BE2C (cell line): ENCODE measurements at regions not wholly inside any gene's neighbourhood (a gene's known extent, or its start where the extent isn't known, plus 50 kb on each side); places are given as distances from the start of the nearest gene placed in this dataset.

Experiments
- DNase-seq: peaks from one replicate; pipeline ENCODE4 v3.0.0-alpha.2; 2020
- H3K27me3 ChIP-seq: fragments of 250-450 bp; sonication (Bioruptor Pico); 2 replicates; pipeline ENCODE4 v1.5.1; 2020; ENCODE audit warnings: mild to moderate bottlenecking
- H3K36me3 ChIP-seq: fragments of 250-450 bp; sonication (Bioruptor Pico); 2 replicates; pipeline ENCODE4 v1.5.1; 2020; ENCODE audit warnings: mild to moderate bottlenecking
- H3K4me1 ChIP-seq: fragments of 250-450 bp; sonication (Bioruptor Pico); 2 replicates; pipeline ENCODE4 v1.5.1; 2020
- H3K4me3 ChIP-seq: 2 replicates; pipeline ENCODE4 v1.5.1; 2011; ENCODE audit warnings: low read depth, low read length
- H3K9me3 ChIP-seq: fragments of 250-450 bp; sonication (Bioruptor Pico); 2 replicates; pipeline ENCODE4 v1.5.1; 2020
- TF ChIP-seq, protein P1 (sequence below): IDR thresholded peaks from 2 replicates; pipeline ENCODE4 v1.5.1; 2012; ENCODE audit warnings: mild to moderate bottlenecking, low read depth, low read length

DNA sequence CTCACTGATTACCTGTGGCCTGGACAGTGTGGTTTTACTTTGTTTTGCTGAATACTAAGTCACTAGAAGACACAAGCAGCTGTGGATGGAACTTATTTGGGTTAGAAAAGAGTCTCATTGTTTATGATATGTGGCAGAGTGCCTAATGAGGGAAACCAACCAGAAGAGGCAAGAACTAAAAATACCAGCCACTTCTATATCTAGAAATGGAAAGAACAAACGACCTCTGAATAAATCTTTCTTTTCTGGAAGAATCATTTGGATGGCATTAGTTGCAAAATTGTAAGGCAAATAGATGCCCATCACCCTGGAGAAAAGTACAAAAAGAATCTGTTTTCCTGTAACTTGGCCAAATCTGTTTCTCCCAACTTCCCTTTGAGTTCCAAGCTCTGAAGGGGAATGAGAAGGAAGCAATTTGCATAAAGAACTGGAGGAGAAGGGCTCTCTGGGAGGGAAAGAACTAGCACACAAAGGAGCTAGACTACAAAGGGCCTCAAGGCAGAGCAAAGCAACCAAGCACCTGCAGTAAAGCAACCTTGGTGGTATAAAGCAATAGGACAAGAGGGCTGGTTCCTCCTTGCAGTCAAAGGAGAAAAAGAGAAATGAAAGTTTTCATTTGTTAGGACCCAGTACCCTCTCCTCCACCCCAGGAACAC, 455.4 kb downstream of the CAAP1 start:
- DNase-seq = no peak

GRCh38 chr9:26426551-26427131, 466.0 kb downstream of the CAAP1 start:
- H3K36me3 ChIP-seq = no peaks in the 10 kb centered on the region
- H3K27me3 ChIP-seq = no peaks in the 10 kb centered on the region
- no peaks in the 10 kb centered on the region for H3K4me1 ChIP-seq
- no peaks in the 10 kb centered on the region for H3K9me3 ChIP-seq
- peak; percentile 22 for DNase-seq
- TF ChIP-seq, protein P1, sequence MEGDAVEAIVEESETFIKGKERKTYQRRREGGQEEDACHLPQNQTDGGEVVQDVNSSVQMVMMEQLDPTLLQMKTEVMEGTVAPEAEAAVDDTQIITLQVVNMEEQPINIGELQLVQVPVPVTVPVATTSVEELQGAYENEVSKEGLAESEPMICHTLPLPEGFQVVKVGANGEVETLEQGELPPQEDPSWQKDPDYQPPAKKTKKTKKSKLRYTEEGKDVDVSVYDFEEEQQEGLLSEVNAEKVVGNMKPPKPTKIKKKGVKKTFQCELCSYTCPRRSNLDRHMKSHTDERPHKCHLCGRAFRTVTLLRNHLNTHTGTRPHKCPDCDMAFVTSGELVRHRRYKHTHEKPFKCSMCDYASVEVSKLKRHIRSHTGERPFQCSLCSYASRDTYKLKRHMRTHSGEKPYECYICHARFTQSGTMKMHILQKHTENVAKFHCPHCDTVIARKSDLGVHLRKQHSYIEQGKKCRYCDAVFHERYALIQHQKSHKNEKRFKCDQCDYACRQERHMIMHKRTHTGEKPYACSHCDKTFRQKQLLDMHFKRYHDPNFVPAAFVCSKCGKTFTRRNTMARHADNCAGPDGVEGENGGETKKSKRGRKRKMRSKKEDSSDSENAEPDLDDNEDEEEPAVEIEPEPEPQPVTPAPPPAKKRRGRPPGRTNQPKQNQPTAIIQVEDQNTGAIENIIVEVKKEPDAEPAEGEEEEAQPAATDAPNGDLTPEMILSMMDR = no peak
- H3K4me3 ChIP-seq = no peak overlapping the region

More for the DNA sequence above, 455.4 kb downstream of the CAAP1 start:
- Histone ChIP-seq H3K4me3 (no peak overlapping the region), H3K36me3 (no peaks in the 10 kb centered on the region), H3K9me3 (no peaks in the 10 kb centered on the region), H3K4me1 (peaks cover 19% of the 10 kb centered on the region), H3K27me3 (no peaks in the 10 kb centered on the region)
- TF ChIP-seq, protein P1 = no peak

- Histone ChIP-seq H3K27me3 (no peaks in the 10 kb centered on the region), H3K9me3 (no peaks in the 10 kb centered on the region), H3K4me1 (no peaks in the 10 kb centered on the region), H3K36me3 (no peaks in the 10 kb centered on the region), H3K4me3 (no peak overlapping the region)
- TF ChIP-seq, protein P1 = no peak
- DNase-seq = no peak
These were observed 474.1 kb downstream of the CAAP1 start for GRCh38 chr9:26418480-26418879.

DNA sequence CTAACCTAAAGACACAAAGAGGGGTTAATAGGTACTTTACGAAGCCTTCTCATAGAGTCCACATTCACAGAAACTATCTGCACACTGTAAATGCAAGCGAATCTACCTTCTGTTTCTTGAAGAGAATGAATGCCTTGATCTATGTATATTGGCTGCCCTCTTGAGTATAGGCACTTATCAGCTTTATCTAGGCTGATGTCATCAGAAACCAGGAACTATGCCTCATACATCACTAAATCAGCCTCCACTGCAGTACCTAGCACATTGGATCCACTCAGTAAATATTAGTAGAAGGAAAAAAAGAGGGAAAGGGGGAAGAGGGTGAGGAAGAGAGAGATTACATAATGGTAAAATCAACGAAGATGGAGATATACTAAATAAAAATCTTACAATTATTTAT, 477.1 kb downstream of the CAAP1 start:
- Histone ChIP-seq H3K36me3 (no peaks in the 10 kb centered on the region), H3K4me1 (no peaks in the 10 kb centered on the region), H3K9me3 (no peaks in the 10 kb centered on the region), H3K27me3 (no peaks in the 10 kb centered on the region), H3K4me3 (no peak overlapping the region)
- TF ChIP-seq, protein P1 = no peak
- DNase-seq = no peak

DNA sequence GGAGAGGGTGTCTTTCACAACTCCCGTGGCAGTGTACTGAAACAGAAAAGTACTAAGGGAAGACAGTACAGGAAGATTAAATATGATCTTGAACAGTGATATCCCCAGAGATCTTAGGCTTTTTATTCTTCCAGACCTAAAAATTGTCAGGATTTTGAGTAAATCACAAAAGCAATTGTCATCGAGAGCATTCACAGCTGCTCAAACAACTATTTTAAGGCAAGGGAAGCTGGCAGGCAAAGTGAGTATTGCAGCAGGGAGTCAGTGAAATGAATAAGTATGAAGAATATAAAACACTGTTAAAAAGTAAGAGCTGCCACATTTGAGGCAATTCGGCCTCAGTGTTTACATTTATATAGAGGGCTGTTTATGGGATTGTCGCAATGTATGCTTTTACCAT, 479.0 kb downstream of the CAAP1 start:
- H3K4me1 ChIP-seq = no peaks in the 10 kb centered on the region
- H3K4me3 ChIP-seq = no peak overlapping the region
- no peaks in the 10 kb centered on the region for H3K9me3 ChIP-seq
- DNase-seq = no peak
- H3K27me3 ChIP-seq = no peaks in the 10 kb centered on the region
- no peaks in the 10 kb centered on the region for H3K36me3 ChIP-seq
- TF ChIP-seq, protein P1 = no peak

GRCh38 chr9:26412446-26412845, 480.2 kb downstream of the CAAP1 start:
- no peak for DNase-seq
- H3K4me3 ChIP-seq = no peak overlapping the region
- no peaks in the 10 kb centered on the region for H3K36me3 ChIP-seq
- TF ChIP-seq, protein P1 = no peak
- H3K9me3 ChIP-seq = no peaks in the 10 kb centered on the region
- no peaks in the 10 kb centered on the region for H3K4me1 ChIP-seq
- no peaks in the 10 kb centered on the region for H3K27me3 ChIP-seq
